Fibroblast of lung (primary cell): ENCODE measurements at regions not wholly inside any gene's neighbourhood (a gene's known extent, or its start where the extent isn't known, plus 50 kb on each side); places are given as distances from the start of the nearest gene placed in this dataset.

Experiments
- DNase-seq, 2 donors: peaks; one replicate each; pipeline versions ENCODE4 v3.0.0 to v3.0.0-alpha.2; 2010; ENCODE audit warnings: low read depth in 2 of 2
- H2AFZ ChIP-seq: 2 replicates; pipeline ENCODE4 v1.5.1; 2012; ENCODE audit warnings: low read length, control low read depth, inconsistent platforms
- H3K27ac ChIP-seq: 2 replicates; pipeline ENCODE4 v1.5.1; 2011; ENCODE audit warnings: low read length, control low read depth; ENCODE audit not compliant: insufficient read depth
- H3K27me3 ChIP-seq: 2 replicates; pipeline ENCODE4 v1.5.1; 2011; ENCODE audit warnings: mild to moderate bottlenecking, low read length; ENCODE audit not compliant: control insufficient read depth, insufficient read depth
- H3K36me3 ChIP-seq: 2 replicates; pipeline ENCODE4 v1.5.1; 2011; ENCODE audit warnings: low read length; ENCODE audit not compliant: control insufficient read depth, insufficient read depth
- H3K4me1 ChIP-seq: 2 replicates; pipeline ENCODE4 v1.5.1; 2011; ENCODE audit warnings: low read length; ENCODE audit not compliant: control insufficient read depth, insufficient read depth; ENCODE audit errors: extremely low read depth
- H3K4me2 ChIP-seq: 2 replicates; pipeline ENCODE4 v1.5.1; 2011; ENCODE audit warnings: low read length, control low read depth; ENCODE audit not compliant: insufficient read depth; ENCODE audit errors: extremely low read depth
- H3K4me3 ChIP-seq, 4 experiments: fragments of 200-600 bp in 1 of 4; sonication (generic) in 1 of 4; replicated peaks in 1 of 4; 2 replicates each; pipeline ENCODE4 v1.5.1; 2011 to 2016; ENCODE audit warnings: low read length in 4 of 4, low read depth in 3 of 4, mild to moderate bottlenecking in 3 of 4, control low read depth in 2 of 4, inconsistent platforms in 1 of 4, mixed read lengths in 1 of 4; ENCODE audit not compliant: insufficient read depth in 1 of 4; ENCODE audit errors: control extremely low read depth in 1 of 4
- H3K79me2 ChIP-seq: 2 replicates; pipeline ENCODE4 v1.5.1; 2012; ENCODE audit warnings: mild to moderate bottlenecking, low read length, inconsistent platforms; ENCODE audit not compliant: control insufficient read depth, insufficient read depth
- H3K9ac ChIP-seq: 2 replicates; pipeline ENCODE4 v1.5.1; 2011; ENCODE audit warnings: mild to moderate bottlenecking, low read length, control low read depth; ENCODE audit not compliant: insufficient read depth
- H3K9me3 ChIP-seq: 2 replicates; pipeline ENCODE4 v1.5.1; 2012; ENCODE audit warnings: low read depth, low read length; ENCODE audit not compliant: control insufficient read depth, insufficient read depth
- H4K20me1 ChIP-seq: 2 replicates; pipeline ENCODE4 v1.5.1; 2011; ENCODE audit warnings: low read length; ENCODE audit not compliant: control insufficient read depth, insufficient read depth; ENCODE audit errors: extremely low read depth
- EZH2 ChIP-seq: IDR thresholded peaks from 2 replicates; pipeline ENCODE4 v1.5.1; 2012; ENCODE audit warnings: low read length, control low read depth, mild to moderate bottlenecking; ENCODE audit errors: missing control alignments
- TF ChIP-seq, protein P1 (sequence below), 2 donors: IDR thresholded peaks in 1 of 2; conservative IDR thresholded peaks in 1 of 2; 1 replicate in 1 of 2; 2 replicates in 1 of 2; pipeline ENCODE4 v1.5.1; 2011 to 2012; ENCODE audit warnings: low read length in 2 of 2, control low read depth in 1 of 2, inconsistent platforms in 1 of 2, low read depth in 1 of 2, mild to moderate bottlenecking in 1 of 2

DNA sequence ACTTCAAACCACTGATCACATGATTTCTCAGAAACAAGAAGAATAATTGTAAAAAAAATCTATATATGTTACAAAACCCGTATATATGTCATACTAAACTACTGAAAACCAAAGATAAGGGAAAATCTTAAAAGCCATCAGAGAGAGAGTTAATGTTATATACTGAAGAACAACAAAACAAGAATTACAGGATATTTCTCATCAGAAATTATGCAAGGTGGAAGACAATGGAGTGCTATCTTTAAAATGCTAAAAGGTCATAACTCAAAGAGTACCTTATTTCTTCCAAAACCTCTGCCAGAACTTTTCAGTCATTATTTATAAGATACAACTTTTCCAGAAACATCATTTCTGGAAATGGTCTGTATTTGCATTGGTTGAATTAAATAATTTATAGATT lies 256.8 kb downstream of the RBM26 start:
- Histone ChIP-seq H3K79me2 (no peaks in the 10 kb centered on the region), H3K27ac (no peak overlapping the region), H3K9me3 (no peaks in the 10 kb centered on the region), H3K4me1 (no peaks in the 10 kb centered on the region), H2AFZ (no peak overlapping the region), H3K27me3 (no peaks in the 10 kb centered on the region), H4K20me1 (no peaks in the 10 kb centered on the region), H3K4me2 (no peak overlapping the region), H3K36me3 (no peaks in the 10 kb centered on the region), H3K4me3 (no peak overlapping the region), H3K9ac (no peak overlapping the region)
- DNase-seq = no peak
- TF ChIP-seq, protein P1, sequence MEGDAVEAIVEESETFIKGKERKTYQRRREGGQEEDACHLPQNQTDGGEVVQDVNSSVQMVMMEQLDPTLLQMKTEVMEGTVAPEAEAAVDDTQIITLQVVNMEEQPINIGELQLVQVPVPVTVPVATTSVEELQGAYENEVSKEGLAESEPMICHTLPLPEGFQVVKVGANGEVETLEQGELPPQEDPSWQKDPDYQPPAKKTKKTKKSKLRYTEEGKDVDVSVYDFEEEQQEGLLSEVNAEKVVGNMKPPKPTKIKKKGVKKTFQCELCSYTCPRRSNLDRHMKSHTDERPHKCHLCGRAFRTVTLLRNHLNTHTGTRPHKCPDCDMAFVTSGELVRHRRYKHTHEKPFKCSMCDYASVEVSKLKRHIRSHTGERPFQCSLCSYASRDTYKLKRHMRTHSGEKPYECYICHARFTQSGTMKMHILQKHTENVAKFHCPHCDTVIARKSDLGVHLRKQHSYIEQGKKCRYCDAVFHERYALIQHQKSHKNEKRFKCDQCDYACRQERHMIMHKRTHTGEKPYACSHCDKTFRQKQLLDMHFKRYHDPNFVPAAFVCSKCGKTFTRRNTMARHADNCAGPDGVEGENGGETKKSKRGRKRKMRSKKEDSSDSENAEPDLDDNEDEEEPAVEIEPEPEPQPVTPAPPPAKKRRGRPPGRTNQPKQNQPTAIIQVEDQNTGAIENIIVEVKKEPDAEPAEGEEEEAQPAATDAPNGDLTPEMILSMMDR (conservative IDR thresholded peaks at IDR 0.05 in 1 of 2, IDR thresholded peaks at IDR 0.05 in 1 of 2; ENCODE audit: low read depth in 1 of 2, low read length in 2 of 2) = no peak
- TF ChIP-seq EZH2 = no peak

DNA sequence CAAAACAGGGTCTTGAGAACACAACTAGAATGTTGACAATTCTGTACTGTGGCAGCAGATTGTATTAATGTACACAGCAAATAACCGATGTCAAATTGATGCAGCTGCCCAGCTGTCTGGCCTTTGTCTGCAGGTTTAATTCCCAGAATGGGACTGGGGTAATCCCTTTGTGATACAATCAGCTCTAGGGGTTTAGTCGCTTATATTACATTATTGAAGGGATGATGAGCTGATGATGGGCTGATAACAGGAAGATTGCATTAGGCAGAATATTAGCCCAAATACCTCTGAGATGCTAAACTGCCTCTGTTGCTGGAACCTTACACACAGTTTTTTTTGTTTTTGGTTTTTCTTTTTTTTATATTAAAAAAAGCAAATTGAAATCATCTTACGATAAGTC lies 265.0 kb downstream of the RBM26 start:
- TF ChIP-seq, protein P1 (conservative IDR thresholded peaks at IDR 0.05 in 1 of 2, IDR thresholded peaks at IDR 0.05 in 1 of 2; ENCODE audit: low read depth in 1 of 2, low read length in 2 of 2) = no peak
- no peak for TF ChIP-seq EZH2
- no peak for DNase-seq
- no peak overlapping the region for H3K4me2 ChIP-seq
- H3K9me3 ChIP-seq = no peaks in the 10 kb centered on the region
- no peaks in the 10 kb centered on the region for H3K36me3 ChIP-seq
- no peaks in the 10 kb centered on the region for H4K20me1 ChIP-seq
- no peaks in the 10 kb centered on the region for H3K27me3 ChIP-seq
- no peaks in the 10 kb centered on the region for H3K4me1 ChIP-seq
- H2AFZ ChIP-seq = no peak overlapping the region
- no peak overlapping the region for H3K27ac ChIP-seq
- no peaks in the 10 kb centered on the region for H3K79me2 ChIP-seq
- no peak overlapping the region for H3K4me3 ChIP-seq
- H3K9ac ChIP-seq = no peak overlapping the region

DNA sequence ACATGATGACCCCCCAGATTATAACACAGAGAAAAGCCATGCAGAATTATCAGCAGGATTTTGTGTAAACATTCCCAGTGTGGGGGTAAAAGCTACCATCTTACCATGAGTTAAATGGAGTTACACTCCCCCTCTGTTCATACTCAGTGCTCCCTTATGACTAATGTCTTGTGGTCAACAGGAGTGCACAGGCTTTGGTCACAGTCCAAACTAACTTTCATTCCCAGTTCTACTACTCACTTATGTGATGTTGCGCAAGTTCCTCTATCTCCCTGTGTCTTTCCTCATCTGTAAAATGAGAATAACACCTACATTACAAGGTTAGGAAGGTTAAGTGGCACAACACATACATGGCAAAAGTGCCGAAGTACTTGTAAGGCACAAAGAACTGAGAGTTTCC lies 277.9 kb downstream of the RBM26 start:
- H3K4me2 ChIP-seq = no peak overlapping the region
- H3K9ac ChIP-seq = no peak overlapping the region
- H3K27me3 ChIP-seq = no peaks in the 10 kb centered on the region
- no peaks in the 10 kb centered on the region for H3K79me2 ChIP-seq
- DNase-seq = peak; percentile 74 to 77
- H4K20me1 ChIP-seq = no peaks in the 10 kb centered on the region
- TF ChIP-seq, protein P1 (conservative IDR thresholded peaks at IDR 0.05 in 1 of 2, IDR thresholded peaks at IDR 0.05 in 1 of 2; ENCODE audit: low read depth in 1 of 2, low read length in 2 of 2) = no peak
- no peak for TF ChIP-seq EZH2
- no peak overlapping the region for H3K4me3 ChIP-seq
- no peak overlapping the region for H2AFZ ChIP-seq
- H3K36me3 ChIP-seq = no peaks in the 10 kb centered on the region
- H3K9me3 ChIP-seq = no peaks in the 10 kb centered on the region
- no peaks in the 10 kb centered on the region for H3K4me1 ChIP-seq
- no peak overlapping the region for H3K27ac ChIP-seq
